DOHH2 (cell line): ENCODE measurements at regions not wholly inside any gene's neighbourhood (a gene's known extent, or its start where the extent isn't known, plus 50 kb on each side); places are given as distances from the start of the nearest gene placed in this dataset.
"Not testable (repeated sequence)": the region's sequence is repeated elsewhere in the genome, so short reads cannot be mapped to it uniquely, and the experiment has no call there.

Experiments
- H3F3A ChIP-seq: fragments of 200-600 bp; sonication (generic), shearing (Covaris generic); 2 replicates; pipeline ENCODE4 v1.6.0; 2016; ENCODE audit warnings: antibody characterized with exemption, mild to moderate bottlenecking; ENCODE audit not compliant: control insufficient read depth, insufficient read depth
- H3K27ac ChIP-seq: fragments of 200-600 bp; sonication (generic); 2 replicates; pipeline ENCODE4 v1.5.1; 2014; ENCODE audit warnings: low read depth, mild to moderate bottlenecking, low read length, moderate library complexity
- H3K27me3 ChIP-seq: fragments of 200-600 bp; sonication (generic); 2 replicates; pipeline ENCODE4 v1.6.1; 2014; ENCODE audit warnings: mild to moderate bottlenecking, low read length, mixed read lengths; ENCODE audit not compliant: control insufficient read depth
- H3K36me3 ChIP-seq: fragments of 200-600 bp; sonication (generic); 2 replicates; pipeline ENCODE4 v1.6.1; 2014; ENCODE audit warnings: mild to moderate bottlenecking, low read length, moderate library complexity, mixed read lengths; ENCODE audit not compliant: control insufficient read depth
- H3K4me1 ChIP-seq: fragments of 200-600 bp; sonication (generic); 2 replicates; pipeline ENCODE4 v1.6.1; 2014; ENCODE audit warnings: mild to moderate bottlenecking, low read length, mixed read lengths; ENCODE audit not compliant: control insufficient read depth
- H3K4me2 ChIP-seq: fragments of 200-600 bp; sonication (generic); 2 replicates; pipeline ENCODE4 v1.6.0; 2014; ENCODE audit warnings: mild to moderate bottlenecking, low read length, moderate library complexity
- H3K4me3 ChIP-seq: fragments of 200-600 bp; sonication (generic); 2 replicates; pipeline ENCODE4 v1.5.1; 2014; ENCODE audit warnings: mild to moderate bottlenecking, low read length, mixed read lengths
- H3K79me2 ChIP-seq: fragments of 200-600 bp; sonication (generic); 2 replicates; pipeline ENCODE4 v1.6.1; 2014; ENCODE audit warnings: mild to moderate bottlenecking, low read length, mixed read lengths; ENCODE audit not compliant: control insufficient read depth
- H3K9me2 ChIP-seq: fragments of 200-600 bp; sonication (generic); replicated peaks from 2 replicates; pipeline ENCODE4 v1.6.1; 2014; ENCODE audit warnings: mild to moderate bottlenecking, low read length, mixed read lengths; ENCODE audit not compliant: control insufficient read depth
- H3K9me3 ChIP-seq: fragments of 200-600 bp; sonication (generic); 2 replicates; pipeline ENCODE4 v1.6.1; 2014; ENCODE audit warnings: antibody characterized with exemption, low read length, mixed read lengths; ENCODE audit not compliant: control insufficient read depth, insufficient read depth
- H4K20me1 ChIP-seq: fragments of 200-600 bp; sonication (generic); 2 replicates; pipeline ENCODE4 v1.6.0; 2014; ENCODE audit warnings: low read depth, mild to moderate bottlenecking, antibody characterized with exemption, low read length, moderate library complexity; ENCODE audit not compliant: control insufficient read depth, insufficient read depth
- CTCF ChIP-seq: fragments of 200-600 bp; sonication (generic); IDR thresholded peaks from one replicate; pipeline ENCODE4 v1.5.1; 2014; ENCODE audit warnings: antibody characterized with exemption, mild to moderate bottlenecking, low read depth, low read length; ENCODE audit not compliant: poor library complexity, severe bottlenecking
- EZH2phosphoT487 ChIP-seq: fragments of 200-600 bp; sonication (generic); IDR thresholded peaks from 2 replicates; pipeline ENCODE4 v1.6.1; 2017; ENCODE audit warnings: borderline replicate concordance, mild to moderate bottlenecking, antibody characterized with exemption, low read length, moderate library complexity, mixed read lengths

GRCh38 chr2:104976603-104977120, 61.2 kb upstream of the MRPS9 start:
- Histone ChIP-seq H3K27ac (peak overlapping the region; percentile 86), H3K27me3 (no peaks in the 10 kb centered on the region), H3K9me2 (no peaks in the 10 kb centered on the region), H4K20me1 (no peaks in the 10 kb centered on the region), H3F3A (peaks cover 10% of the 10 kb centered on the region), H3K4me1 (peaks cover 27% of the 10 kb centered on the region), H3K79me2 (no peaks in the 10 kb centered on the region), H3K36me3 (no peaks in the 10 kb centered on the region; the same call in 1 of the 2 replicates), H3K9me3 (no peaks in the 10 kb centered on the region), H3K4me3 (peak overlapping the region; percentile 70), H3K4me2 (peak overlapping the region; percentile 77)
- TF ChIP-seq CTCF (peak; percentile 91), EZH2phosphoT487 (no peak)

- no peaks in the 10 kb centered on the region for H3K9me3 ChIP-seq
- peaks cover 27% of the 10 kb centered on the region for H3K4me1 ChIP-seq
- H3K79me2 ChIP-seq, result no peaks in the 10 kb centered on the region
- H3K9me2 ChIP-seq, result no peaks in the 10 kb centered on the region
- no peaks in the 10 kb centered on the region for H4K20me1 ChIP-seq
- H3K27ac ChIP-seq, result no peak overlapping the region
- peak overlapping the region; percentile 70 for H3K4me3 ChIP-seq
- H3K27me3 ChIP-seq, result no peaks in the 10 kb centered on the region
- peaks cover 10% of the 10 kb centered on the region for H3F3A ChIP-seq
- peak overlapping the region; percentile 77; the same call in 1 of the 2 replicates for H3K4me2 ChIP-seq
- TF ChIP-seq EZH2phosphoT487 (no peak), CTCF (no peak)
- no peaks in the 10 kb centered on the region; the same call in 1 of the 2 replicates for H3K36me3 ChIP-seq
Measured at GRCh38 chr2:104977958-104978357, 59.9 kb upstream of the MRPS9 start.

- H3K27me3 ChIP-seq, H3K36me3 ChIP-seq, H3F3A ChIP-seq, H3K9me3 ChIP-seq, H3K9me2 ChIP-seq, H3K4me3 ChIP-seq, H3K27ac ChIP-seq, H4K20me1 ChIP-seq, H3K79me2 ChIP-seq, H3K4me2 ChIP-seq: not testable (repeated sequence)
- peaks cover 27% of the 10 kb centered on the region for H3K4me1 ChIP-seq
Measured at GRCh38 chr2:104979786-104980185, 58.1 kb upstream of the MRPS9 start.

- Histone ChIP-seq H3K27ac (no peak overlapping the region), H4K20me1 (no peaks in the 10 kb centered on the region), H3K4me1 (peaks cover 9% of the 10 kb centered on the region), H3K4me3 (no peak overlapping the region), H3K27me3 (no peaks in the 10 kb centered on the region), H3K9me2 (no peaks in the 10 kb centered on the region), H3K4me2 (no peak overlapping the region), H3F3A (peaks cover 4% of the 10 kb centered on the region; the same call in 1 of the 2 replicates), H3K36me3 (no peaks in the 10 kb centered on the region; the same call in 1 of the 2 replicates), H3K9me3 (no peaks in the 10 kb centered on the region), H3K79me2 (no peaks in the 10 kb centered on the region)
- no peak for TF ChIP-seq EZH2phosphoT487
- no peak for TF ChIP-seq CTCF
Measured at GRCh38 chr2:104982111-104982510, 55.8 kb upstream of the MRPS9 start.
